Effector memory CD4-positive, alpha-beta T cell (primary cell): ENCODE measurements at regions not wholly inside any gene's neighbourhood (a gene's known extent, or its start where the extent isn't known, plus 50 kb on each side); places are given as distances from the start of the nearest gene placed in this dataset.

Experiments used
- DNase-seq, 3 donors: peaks; one replicate each; pipeline ENCODE4 v3.0.0-alpha.2; 2020
- H3K27ac ChIP-seq: 2 replicates; pipeline ENCODE4 v1.7.0; 2013; ENCODE audit warnings: mild to moderate bottlenecking, low read length, moderate library complexity; ENCODE audit not compliant: insufficient read depth, poor library complexity, severe bottlenecking
- H3K27me3 ChIP-seq: replicated peaks from 2 replicates; pipeline ENCODE4 v1.7.0; 2013; ENCODE audit warnings: mild to moderate bottlenecking, low read length; ENCODE audit not compliant: insufficient read depth, control insufficient read depth, poor library complexity, severe bottlenecking
- H3K36me3 ChIP-seq: 2 replicates; pipeline ENCODE4 v1.7.0; 2013; ENCODE audit warnings: mild to moderate bottlenecking, low read length, moderate library complexity; ENCODE audit not compliant: control insufficient read depth, insufficient read depth
- H3K4me1 ChIP-seq: 2 replicates; pipeline ENCODE4 v1.7.0; 2013; ENCODE audit warnings: low read length, mild to moderate bottlenecking; ENCODE audit not compliant: control insufficient read depth, insufficient read depth, poor library complexity, severe bottlenecking
- H3K4me3 ChIP-seq: 2 replicates; pipeline ENCODE4 v1.7.0; 2013; ENCODE audit warnings: low read length, low read depth, mild to moderate bottlenecking; ENCODE audit not compliant: insufficient read depth, poor library complexity, severe bottlenecking
- H3K9me3 ChIP-seq: 2 replicates; pipeline ENCODE4 v1.7.0; 2013; ENCODE audit warnings: mild to moderate bottlenecking, low read length, moderate library complexity; ENCODE audit not compliant: control insufficient read depth

GRCh38 chr2:18373081-18373480 is 187.4 kb downstream of the RDH14 start:
- H3K4me3 ChIP-seq, result no peak overlapping the region
- H3K4me1 ChIP-seq, result no peaks in the 10 kb centered on the region
- H3K27ac ChIP-seq, result no peak overlapping the region
- no peaks in the 10 kb centered on the region for H3K36me3 ChIP-seq
- H3K9me3 ChIP-seq, result no peaks in the 10 kb centered on the region
- DNase-seq, result no peak
- peaks cover 2% of the 10 kb centered on the region for H3K27me3 ChIP-seq

GRCh38 chr2:18372641-18373040 is 187.8 kb downstream of the RDH14 start:
- Histone ChIP-seq H3K4me1 (no peaks in the 10 kb centered on the region), H3K4me3 (no peak overlapping the region)
- DNase-seq, result no peak

GRCh38 chr2:18369760-18370159 is 190.7 kb downstream of the RDH14 start:
- DNase-seq, result no peak
- no peak overlapping the region for H3K27ac ChIP-seq
- H3K4me3 ChIP-seq, result no peak overlapping the region
- no peaks in the 10 kb centered on the region for H3K27me3 ChIP-seq
- H3K36me3 ChIP-seq, result no peaks in the 10 kb centered on the region
- H3K4me1 ChIP-seq, result no peaks in the 10 kb centered on the region
- no peaks in the 10 kb centered on the region for H3K9me3 ChIP-seq

More at GRCh38 chr2:18372641-18373040, 187.8 kb downstream of the RDH14 start:
- Histone ChIP-seq H3K9me3 (no peaks in the 10 kb centered on the region), H3K36me3 (no peaks in the 10 kb centered on the region), H3K27me3 (no peaks in the 10 kb centered on the region), H3K27ac (no peak overlapping the region)

GRCh38 chr2:18368008-18368407 is 192.4 kb downstream of the RDH14 start:
- no peaks in the 10 kb centered on the region for H3K9me3 ChIP-seq
- no peaks in the 10 kb centered on the region for H3K36me3 ChIP-seq
- no peaks in the 10 kb centered on the region for H3K4me1 ChIP-seq
- H3K27ac ChIP-seq, result no peak overlapping the region
- no peaks in the 10 kb centered on the region for H3K27me3 ChIP-seq
- H3K4me3 ChIP-seq, result no peak overlapping the region
- DNase-seq, result no peak

- Histone ChIP-seq H3K4me1 (no peaks in the 10 kb centered on the region), H3K4me3 (no peak overlapping the region), H3K27me3 (no peaks in the 10 kb centered on the region), H3K9me3 (no peaks in the 10 kb centered on the region), H3K36me3 (no peaks in the 10 kb centered on the region), H3K27ac (no peak overlapping the region)
- DNase-seq, result no peak
Measured at GRCh38 chr2:18365342-18365741, 195.1 kb downstream of the RDH14 start.

GRCh38 chr2:18363348-18363747 is 197.1 kb downstream of the RDH14 start:
- H3K4me1 ChIP-seq, result no peaks in the 10 kb centered on the region
- no peak for DNase-seq
- H3K9me3 ChIP-seq, result no peaks in the 10 kb centered on the region
- H3K27ac ChIP-seq, result no peak overlapping the region
- H3K27me3 ChIP-seq, result no peaks in the 10 kb centered on the region
- no peaks in the 10 kb centered on the region for H3K36me3 ChIP-seq
- H3K4me3 ChIP-seq, result no peak overlapping the region

GRCh38 chr2:18362696-18363095 is 197.8 kb downstream of the RDH14 start:
- Histone ChIP-seq H3K4me3 (no peak overlapping the region), H3K36me3 (no peaks in the 10 kb centered on the region), H3K27ac (no peak overlapping the region), H3K27me3 (no peaks in the 10 kb centered on the region), H3K4me1 (no peaks in the 10 kb centered on the region), H3K9me3 (no peaks in the 10 kb centered on the region)
- no peak for DNase-seq

GRCh38 chr2:18357537-18357936 is 202.9 kb downstream of the RDH14 start:
- no peak overlapping the region for H3K27ac ChIP-seq
- H3K4me3 ChIP-seq, result no peak overlapping the region
- no peaks in the 10 kb centered on the region for H3K27me3 ChIP-seq
- no peaks in the 10 kb centered on the region for H3K9me3 ChIP-seq
- no peaks in the 10 kb centered on the region for H3K36me3 ChIP-seq
- no peak for DNase-seq
- no peaks in the 10 kb centered on the region for H3K4me1 ChIP-seq

GRCh38 chr2:18356676-18357075 is 203.8 kb downstream of the RDH14 start:
- no peak for DNase-seq
- Histone ChIP-seq H3K36me3 (no peaks in the 10 kb centered on the region), H3K27ac (no peak overlapping the region), H3K4me3 (no peak overlapping the region), H3K9me3 (no peaks in the 10 kb centered on the region), H3K4me1 (no peaks in the 10 kb centered on the region), H3K27me3 (no peaks in the 10 kb centered on the region)

- DNase-seq, result no peak
- H3K4me1 ChIP-seq, result no peaks in the 10 kb centered on the region
- no peaks in the 10 kb centered on the region for H3K27me3 ChIP-seq
- no peak overlapping the region for H3K27ac ChIP-seq
- H3K4me3 ChIP-seq, result no peak overlapping the region
- no peaks in the 10 kb centered on the region for H3K36me3 ChIP-seq
- H3K9me3 ChIP-seq, result no peaks in the 10 kb centered on the region
Measured at GRCh38 chr2:18349421-18349820, 211.0 kb downstream of the RDH14 start.

GRCh38 chr2:18346874-18347273 is 213.6 kb downstream of the RDH14 start:
- Histone ChIP-seq H3K27me3 (no peaks in the 10 kb centered on the region), H3K4me3 (no peak overlapping the region), H3K9me3 (no peaks in the 10 kb centered on the region), H3K36me3 (no peaks in the 10 kb centered on the region), H3K4me1 (no peaks in the 10 kb centered on the region), H3K27ac (no peak overlapping the region)
- no peak for DNase-seq
